ENCODE measurements at regions not wholly inside any gene's neighbourhood (a gene's known extent, or its start where the extent isn't known, plus 50 kb on each side); places are given as distances from the start of the nearest gene placed in this dataset.

GRCh38 chr6:79296211-79296610 is 61.7 kb upstream of the HMGN3 start:
- no peak overlapping the region for H3K4me3 ChIP-seq (ENCODE audit: control insufficient read depth, low read depth, low read length)
- no peak for TF ChIP-seq CTCF (conservative IDR thresholded peaks at IDR 0.05; ENCODE audit: control insufficient read depth, insufficient read depth, low read depth, low read length)
- no peak for DNase-seq (ENCODE audit: low read depth)

All from fibroblast of mammary gland (primary cell).